HCT116 (cell line): ENCODE measurements at regions not wholly inside any gene's neighbourhood (a gene's known extent, or its start where the extent isn't known, plus 50 kb on each side); places are given as distances from the start of the nearest gene placed in this dataset.
A peak's percentile ranks its signal among the peaks of the same experiment; 100 is the strongest.

Source experiments
- ATAC-seq: fragments of 200-7000 bp; cut with Tn5 transposase; 2 replicates; pipeline ENCODE4 v1.9.1; 2020; ENCODE audit warnings: mild to moderate bottlenecking, moderate library complexity
- BruUV-seq: library from RNA; stranded (reverse); fragments of 400-500 nt; replicated peaks from 2 replicates; lab custom pipeline; 2021; lab: Mats Ljungman, UMichigan
- CTCF ChIA-PET: fragments of 300-600 bp; sonication (Branson Sonifier 250); formaldehyde crosslinking; loops from one replicate; lab custom pipeline; 2021; ENCODE audit warnings: antibody characterized with exemption; lab: Charles Lee
- POLR2A ChIA-PET: fragments of 300-600, 350-600 bp; sonication (Branson Sonifier 250); formaldehyde crosslinking; loops from one replicate; lab custom pipeline; 2021; ENCODE audit warnings: antibody characterized with exemption; lab: Charles Lee
- RAD21 ChIA-PET, 2 experiments: fragments of 300-600 bp; sonication (Branson Sonifier 250); formaldehyde crosslinking; loops; one replicate each; lab custom pipeline; 2023; ENCODE audit warnings: low total read pairs in 2 of 2; ENCODE audit not compliant: uncharacterized antibody in 2 of 2, unreplicated experiment in 2 of 2, low non-redundant PET in 1 of 2; lab: Charles Lee
- DNase-seq: peaks from one replicate; pipeline ENCODE4 v3.0.0-alpha.2; 2010; ENCODE audit warnings: low read depth, low spot score
- H2AFZ ChIP-seq: fragments of 200-600 bp; shearing (Covaris generic), sonication (generic); 2 replicates; pipeline ENCODE4 v1.6.1; 2017; ENCODE audit warnings: low read depth, mixed run types, mixed read lengths, antibody characterized with exemption, low read length; ENCODE audit not compliant: poor library complexity, severe bottlenecking
- H3K27ac ChIP-seq: 2 replicates; pipeline ENCODE4 v1.5.1; 2012; ENCODE audit warnings: low read depth, low read length
- H3K27me3 ChIP-seq: fragments of 200-600 bp; sonication (generic); 2 replicates; pipeline ENCODE4 v1.6.1; 2016; ENCODE audit warnings: mixed run types, low read length, mixed read lengths; ENCODE audit not compliant: insufficient read depth
- H3K36me3 ChIP-seq, 2 experiments: fragments of 200-500 bp in 1 of 2; fragments of 200-600 bp in 1 of 2; sonication (Bioruptor generic) in 1 of 2; sonication (generic) in 1 of 2; 2 replicates each; pipeline versions ENCODE4 v1.5.1 to v1.6.1; 2014 to 2016; ENCODE audit warnings: low read length in 2 of 2, inconsistent platforms in 1 of 2, mixed read lengths in 1 of 2, mixed run types in 1 of 2; ENCODE audit not compliant: insufficient read depth in 2 of 2, control insufficient read depth in 1 of 2
- H3K4me1 ChIP-seq, 2 experiments: fragments of 200-600 bp in 1 of 2; sonication (generic) in 1 of 2; 2 replicates each; pipeline versions ENCODE4 v1.5.1 to v1.6.1; 2012 to 2017; ENCODE audit warnings: low read length in 2 of 2, inconsistent platforms in 1 of 2, mild to moderate bottlenecking in 1 of 2, mixed read lengths in 1 of 2, mixed run types in 1 of 2, moderate library complexity in 1 of 2; ENCODE audit not compliant: insufficient read depth in 2 of 2, control insufficient read depth in 1 of 2
- H3K4me2 ChIP-seq: fragments of 200-600 bp; sonication (generic); 2 replicates; pipeline ENCODE4 v1.6.1; 2017; ENCODE audit warnings: mixed run types, low read length, mixed read lengths
- H3K4me3 ChIP-seq, 2 experiments: fragments of 200-600 bp in 1 of 2; sonication (generic) in 1 of 2; replicated peaks in 1 of 2; 2 replicates each; pipeline ENCODE4 v1.5.1; 2011 to 2016; ENCODE audit warnings: low read length in 2 of 2, control low read depth in 1 of 2, low read depth in 1 of 2, mild to moderate bottlenecking in 1 of 2, mixed read lengths in 1 of 2, mixed run types in 1 of 2
- H3K79me2 ChIP-seq: fragments of 200-600 bp; sonication (generic); 2 replicates; pipeline ENCODE4 v1.6.1; 2017; ENCODE audit warnings: mild to moderate bottlenecking, mixed run types, low read length, moderate library complexity, mixed read lengths; ENCODE audit not compliant: insufficient read depth
- H3K9ac ChIP-seq: fragments of 200-600 bp; sonication (generic); 2 replicates; pipeline ENCODE4 v1.6.1; 2016; ENCODE audit warnings: low read length, mixed read lengths
- H3K9me2 ChIP-seq: fragments of 200-600 bp; sonication (generic), shearing (Covaris generic); 2 replicates; pipeline ENCODE4 v1.6.1; 2017; ENCODE audit warnings: mixed run types, mild to moderate bottlenecking, moderate library complexity; ENCODE audit not compliant: insufficient read depth
- H3K9me3 ChIP-seq, 2 experiments: fragments of 200-500 bp in 1 of 2; fragments of 200-600 bp in 1 of 2; sonication (Bioruptor generic) in 1 of 2; sonication (generic) in 1 of 2; 2 replicates each; pipeline ENCODE4 v1.6.1; 2014 to 2017; ENCODE audit warnings: low read length in 2 of 2, mixed read lengths in 2 of 2, inconsistent platforms in 1 of 2, low read depth in 1 of 2, mild to moderate bottlenecking in 1 of 2, mixed run types in 1 of 2, moderate library complexity in 1 of 2; ENCODE audit not compliant: control insufficient read depth in 1 of 2, insufficient read depth in 1 of 2
- H4K20me1 ChIP-seq: fragments of 200-600 bp; sonication (generic), shearing (Covaris generic); 2 replicates; pipeline ENCODE4 v1.6.1; 2017; ENCODE audit warnings: mixed run types, mild to moderate bottlenecking, moderate library complexity; ENCODE audit not compliant: insufficient read depth
- CBX3 ChIP-seq: IDR thresholded peaks from 2 replicates; pipeline ENCODE4 v1.6.1; 2012; ENCODE audit warnings: low read depth
- CTCF ChIP-seq, 3 experiments: fragments of 200-600 bp in 1 of 3; sonication (generic) in 1 of 3; IDR thresholded peaks in 2 of 3; conservative IDR thresholded peaks in 1 of 3; 2 replicates each; pipeline ENCODE4 v1.5.1; 2012 to 2017; ENCODE audit warnings: low read depth in 2 of 3, low read length in 2 of 3, antibody characterized with exemption in 1 of 3, borderline replicate concordance in 1 of 3, control low read depth in 1 of 3, mild to moderate bottlenecking in 1 of 3, mixed read lengths in 1 of 3, mixed run types in 1 of 3, moderate library complexity in 1 of 3; ENCODE audit not compliant: insufficient read depth in 1 of 3
- FOSL1 ChIP-seq: IDR thresholded peaks from 2 replicates; pipeline ENCODE4 v1.6.1; 2012; ENCODE audit warnings: low read depth
- POLR2A ChIP-seq: IDR thresholded peaks from 2 replicates; pipeline ENCODE4 v1.7.0; 2011; ENCODE audit warnings: borderline replicate concordance; ENCODE audit not compliant: insufficient read depth, insufficient read length; ENCODE audit errors: extremely low read depth
- RAD21 ChIP-seq: IDR thresholded peaks from 2 replicates; pipeline ENCODE4 v1.6.1; 2012; ENCODE audit warnings: low read depth, mild to moderate bottlenecking
- REST ChIP-seq: IDR thresholded peaks from 2 replicates; pipeline ENCODE4 v1.6.1; 2012; ENCODE audit warnings: low read depth
- TCF7L2 ChIP-seq: IDR thresholded peaks from 2 replicates; pipeline ENCODE4 v1.7.0; 2011; ENCODE audit warnings: borderline replicate concordance, inconsistent platforms; ENCODE audit not compliant: insufficient read depth, insufficient read length; ENCODE audit errors: extremely low read depth
- intact Hi-C: fragments of 100-400 bp; cut with micrococcal nuclease; formaldehyde crosslinking; loops from 2 replicates; pipeline ENCODE4 v1.10.0; 2022

GRCh38 chr6:11368760-11369159, 136.3 kb upstream of the NEDD9 start:
- TF ChIP-seq RAD21 = no peak
- no peak for TF ChIP-seq TCF7L2
- TF ChIP-seq CBX3 = no peak
- no peak for TF ChIP-seq REST
- TF ChIP-seq FOSL1 = 0 out of 2 replicates have a peak, but pooled peaks have one; percentile 9
- TF ChIP-seq POLR2A = no peak
- no peak for TF ChIP-seq CTCF (IDR thresholded peaks at IDR 0.05 in 2 of 3, conservative IDR thresholded peaks at IDR 0.05 in 1 of 3; ENCODE audit: borderline replicate concordance in 1 of 3, insufficient read depth in 1 of 3, low read depth in 2 of 3, low read length in 2 of 3)
- no peak for DNase-seq
- no peak overlapping the region for H3K9ac ChIP-seq

More at GRCh38 chr6:11368760-11369159, 136.3 kb upstream of the NEDD9 start:
- no peaks in the 10 kb centered on the region for H3K9me2 ChIP-seq
- no peak overlapping the region for H3K27ac ChIP-seq
- intact Hi-C loops = no loop called here
- H3K27me3 ChIP-seq = no peaks in the 10 kb centered on the region
- no peaks in the 10 kb centered on the region for H3K9me3 ChIP-seq
- CTCF ChIA-PET = no interaction called here
- POLR2A ChIA-PET = no interaction called here
- RAD21 ChIA-PET = no interaction called here
- ATAC-seq = no peak
- no peak overlapping the region for H2AFZ ChIP-seq
- H3K36me3 ChIP-seq = no peaks in the 10 kb centered on the region
- BruUV-seq = no TSS peak
- H3K79me2 ChIP-seq = no peaks in the 10 kb centered on the region
- no peaks in the 10 kb centered on the region for H4K20me1 ChIP-seq
- no peak overlapping the region for H3K4me3 ChIP-seq
- peak overlapping the region; percentile 2; the same call in 1 of the 2 replicates for H3K4me2 ChIP-seq
- peaks cover 0 to 12% of the 10 kb centered on the region in 2 experiments; a peak in 2 of 4 replicates for H3K4me1 ChIP-seq
